GM18873 (cell line): ENCODE measurements at regions not wholly inside any gene's neighbourhood (a gene's known extent, or its start where the extent isn't known, plus 50 kb on each side); places are given as distances from the start of the nearest gene placed in this dataset.
"Not testable (repeated sequence)": the region's sequence is repeated elsewhere in the genome, so short reads cannot be mapped to it uniquely, and the experiment has no call there.

ENCODE experiments used
- ATAC-seq: cut with Tn5 transposase; IDR thresholded peaks from one replicate; pipeline ENCODE4 v1.9.1; 2021; ENCODE audit warnings: mild to moderate bottlenecking, moderate library complexity, moderate number of reproducible peaks; ENCODE audit not compliant: unreplicated experiment, low FRiP score

DNA sequence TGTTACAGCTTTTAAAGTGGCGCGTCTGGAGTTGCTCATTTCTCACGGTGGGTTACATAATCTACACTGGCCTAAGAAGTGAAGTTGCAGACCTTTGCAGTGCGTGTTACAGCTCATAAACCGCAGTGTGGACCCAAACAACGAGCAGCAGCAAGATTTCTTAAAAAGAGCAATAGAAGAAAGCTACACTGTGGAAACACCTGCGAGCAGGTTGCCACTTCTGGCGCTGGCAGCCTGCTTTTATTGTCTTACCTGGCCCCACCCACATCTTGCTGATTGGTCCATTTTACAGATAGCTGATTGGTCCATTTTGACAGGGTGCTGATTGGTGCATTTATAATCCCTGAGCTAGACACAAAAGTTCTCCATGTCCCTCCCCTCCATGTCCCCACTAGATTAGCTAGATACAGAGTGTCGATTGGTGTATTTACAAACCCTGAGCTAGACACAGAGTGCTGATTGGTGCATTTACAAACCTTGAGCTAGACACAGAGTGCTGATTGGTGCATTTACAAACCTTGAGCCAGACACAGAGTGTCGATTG is 462.9 kb upstream of the JARID2 start:
- ATAC-seq, result not testable (repeated sequence)

DNA sequence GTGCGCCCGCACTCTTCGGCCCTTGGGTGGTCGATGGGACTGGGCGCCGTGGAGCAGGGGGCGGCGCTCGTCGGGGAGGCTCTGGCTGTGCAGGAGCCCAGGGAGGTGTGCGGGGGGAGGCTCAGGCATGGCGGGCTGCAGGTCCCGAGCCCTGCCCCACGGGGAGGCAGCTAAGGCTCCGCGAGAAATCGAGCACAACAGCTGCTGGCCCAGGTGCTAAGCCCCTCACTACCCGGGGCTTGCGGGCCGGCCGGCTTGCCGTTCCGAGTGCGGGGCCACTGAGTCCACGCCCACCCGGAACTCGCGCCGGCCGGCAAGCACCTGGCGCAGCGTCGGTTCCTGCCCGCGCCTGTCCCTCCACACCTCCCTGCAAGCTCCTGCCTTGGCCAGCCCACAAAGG is 462.3 kb upstream of the JARID2 start:
- ATAC-seq, result no peak

DNA sequence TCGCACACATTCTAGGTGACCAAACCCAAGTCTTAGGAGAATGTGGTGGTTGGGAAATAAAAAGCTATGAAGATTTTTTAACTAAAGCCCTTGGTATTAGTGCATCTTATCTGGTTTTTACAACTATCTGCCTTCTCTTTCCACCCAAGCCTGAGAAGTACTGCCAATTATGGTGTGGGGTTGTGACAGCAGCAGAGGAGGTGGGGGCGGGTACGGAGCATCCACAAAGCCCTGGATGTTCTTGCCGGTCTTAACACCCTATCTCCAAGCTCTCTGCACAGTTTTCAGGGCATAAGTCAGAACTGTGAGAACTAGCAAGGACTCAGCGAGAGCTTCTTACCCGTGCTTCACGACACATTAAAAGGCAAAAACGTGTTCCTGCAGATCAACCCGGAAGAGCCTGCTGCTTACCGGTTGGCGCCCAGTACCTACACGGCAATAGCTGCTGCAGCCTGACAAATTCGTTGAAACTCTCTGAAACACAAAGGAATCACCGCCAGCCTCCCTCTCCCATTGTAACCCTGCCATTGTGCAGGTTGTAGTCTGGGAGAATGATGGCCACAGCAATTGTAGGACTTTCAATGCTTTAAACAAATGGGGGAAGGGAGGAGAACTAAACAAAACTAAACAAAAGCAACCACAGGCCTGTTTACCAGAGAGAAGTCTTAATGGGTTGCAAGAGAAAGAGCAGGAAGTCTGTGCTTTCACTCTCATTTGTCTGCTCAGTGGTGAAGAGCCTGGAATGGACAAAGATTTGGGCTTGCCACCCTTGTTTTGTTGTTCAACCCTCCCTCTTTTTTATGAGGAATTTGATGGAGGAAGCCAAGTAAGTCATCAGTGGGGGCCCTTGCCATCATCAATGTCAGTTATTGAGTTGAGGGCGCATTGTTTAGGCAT is 461.0 kb upstream of the JARID2 start:
- ATAC-seq, result no peak

DNA sequence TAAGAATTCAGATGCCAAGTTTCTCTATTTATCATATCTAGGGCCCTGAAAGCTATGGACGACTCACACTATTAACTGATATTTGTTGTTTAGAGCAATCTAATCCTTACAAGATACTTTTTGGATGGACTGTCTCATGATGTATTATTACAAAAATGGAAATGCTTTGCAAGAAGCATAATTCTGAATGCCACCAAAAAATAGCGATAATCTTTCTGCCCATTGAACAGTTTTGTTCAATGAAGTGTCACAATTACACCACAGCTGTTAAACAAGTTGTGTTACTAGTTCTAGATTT is 460.4 kb upstream of the JARID2 start:
- no peak for ATAC-seq

DNA sequence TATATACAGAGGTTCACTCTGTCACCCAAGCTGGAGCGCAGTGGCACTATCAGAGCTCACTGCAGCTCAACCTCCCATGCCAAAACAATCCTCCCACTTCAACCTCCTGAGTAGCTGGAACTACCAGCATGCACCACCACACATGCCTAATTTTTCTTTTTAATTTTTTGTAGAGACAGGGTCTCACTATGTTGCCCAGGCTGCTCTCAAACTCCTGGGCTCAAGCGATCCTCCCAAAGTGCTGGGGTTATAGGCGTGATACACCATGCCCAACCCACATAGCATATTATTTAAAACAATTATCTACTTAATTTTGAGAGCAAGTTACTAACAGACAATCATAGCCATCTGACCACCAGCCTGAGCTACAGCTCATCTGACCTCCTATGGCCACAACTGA is 459.9 kb upstream of the JARID2 start:
- no peak for ATAC-seq

DNA sequence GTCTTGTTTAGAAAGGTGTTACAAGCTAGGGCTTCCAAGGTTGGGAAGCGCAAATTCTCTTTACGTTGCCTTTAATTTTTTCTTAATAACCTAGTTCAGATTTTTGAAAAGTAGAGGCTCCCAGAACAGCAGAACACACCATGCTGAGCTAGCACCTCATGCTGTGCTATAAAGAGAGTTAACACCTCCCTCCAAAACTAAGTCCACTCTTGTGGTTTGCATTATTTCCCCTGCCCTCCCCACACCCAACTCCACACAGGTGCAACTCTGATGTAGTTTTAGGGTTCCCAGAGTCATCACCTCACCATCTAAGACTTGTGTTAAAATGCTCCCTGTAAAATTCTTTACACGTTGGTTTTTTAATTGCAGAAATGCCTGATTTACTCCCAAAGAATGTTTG is 459.4 kb upstream of the JARID2 start:
- ATAC-seq, result no peak

DNA sequence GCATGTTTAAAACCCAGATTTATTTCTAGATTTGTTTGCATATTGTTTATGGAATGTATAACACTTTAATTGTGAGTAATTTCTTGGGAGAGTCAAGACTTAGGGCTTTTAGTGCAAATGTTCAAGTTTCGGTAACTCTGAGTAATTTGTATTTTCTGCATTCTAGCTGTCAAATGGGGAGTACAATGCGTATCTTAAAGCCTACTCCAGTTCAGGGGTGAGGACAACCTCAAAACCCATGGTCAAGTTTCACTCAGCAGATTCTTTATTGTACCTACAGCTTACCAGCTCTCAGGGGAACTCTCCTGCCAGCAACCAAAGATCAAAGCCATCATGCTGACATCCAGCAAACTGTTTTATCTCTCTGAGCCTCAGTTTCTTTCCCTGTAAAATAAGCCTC is 458.6 kb upstream of the JARID2 start:
- ATAC-seq, result no peak

DNA sequence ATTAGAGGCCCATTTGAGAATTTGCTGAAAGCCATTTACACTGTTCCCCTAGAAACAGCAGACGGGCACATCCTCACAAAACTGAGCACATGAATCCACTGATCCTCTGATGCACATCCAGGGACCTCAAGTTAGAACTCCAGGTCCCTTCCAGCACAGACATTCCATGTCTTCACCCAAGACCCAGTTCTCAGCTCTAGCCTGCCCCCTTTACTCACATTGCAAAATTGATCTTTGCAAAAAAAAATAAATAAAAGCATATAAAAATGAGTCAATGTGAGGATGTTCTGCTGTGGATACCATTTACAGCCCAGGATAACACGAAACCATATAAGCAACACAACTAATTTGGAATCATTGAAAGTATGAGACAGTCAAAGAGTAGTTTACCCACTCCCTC is 458.2 kb upstream of the JARID2 start:
- no peak for ATAC-seq

DNA sequence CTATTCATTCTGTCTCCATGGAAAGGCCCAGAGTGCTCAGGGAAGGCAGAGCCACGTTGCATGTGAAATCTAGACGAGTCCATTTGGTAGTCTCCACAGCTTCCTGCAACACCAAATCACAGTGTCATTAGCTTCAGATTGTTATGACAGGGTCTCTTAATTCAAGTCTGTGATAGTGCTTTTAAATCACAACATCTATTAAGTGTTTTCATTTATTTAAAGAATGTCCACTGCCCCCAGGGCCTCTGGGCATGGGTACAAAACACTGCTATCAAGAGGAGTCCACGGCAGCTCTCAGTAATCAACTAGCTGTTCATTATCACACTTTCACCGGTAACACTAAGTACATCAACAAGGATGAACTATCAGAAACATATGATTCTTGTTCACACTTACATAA is 455.9 kb upstream of the JARID2 start:
- no peak for ATAC-seq

DNA sequence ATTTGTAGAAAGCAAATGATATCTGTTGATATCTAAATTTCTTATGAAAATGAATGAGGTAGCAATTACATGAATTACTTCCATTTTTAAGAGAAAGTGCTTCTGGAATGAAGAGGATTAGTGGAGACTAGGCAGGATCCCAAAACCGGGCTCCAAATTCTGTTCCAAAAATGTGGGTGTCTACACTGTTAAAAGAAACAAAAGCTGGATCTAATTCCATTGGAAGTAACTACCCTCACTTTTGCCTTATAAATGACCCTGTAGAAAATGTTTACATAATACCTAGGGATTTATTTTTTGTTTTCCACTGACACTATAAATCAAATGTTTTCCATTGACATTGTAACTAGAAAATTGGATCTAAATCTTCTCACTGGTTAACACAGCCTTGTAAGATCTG is 454.9 kb upstream of the JARID2 start:
- no peak for ATAC-seq

DNA sequence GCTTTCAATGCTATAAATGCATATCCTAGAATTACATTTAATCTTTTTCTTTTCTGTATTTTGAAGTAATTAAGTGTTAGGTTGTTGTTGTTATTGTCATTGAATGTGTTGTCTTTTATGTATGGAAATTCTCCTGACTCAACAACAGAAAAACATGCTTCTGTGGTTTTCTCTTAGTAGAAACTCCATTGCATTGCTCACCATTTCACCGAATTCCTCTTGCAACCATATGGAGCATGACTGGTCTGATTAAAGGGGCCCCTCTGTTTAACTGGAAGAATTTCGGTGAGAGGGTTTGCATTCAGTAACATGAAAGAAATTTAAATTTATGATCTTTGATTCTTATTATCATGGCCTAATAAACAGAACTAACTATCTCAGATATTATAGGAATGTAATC is 454.3 kb upstream of the JARID2 start:
- ATAC-seq, result no peak

DNA sequence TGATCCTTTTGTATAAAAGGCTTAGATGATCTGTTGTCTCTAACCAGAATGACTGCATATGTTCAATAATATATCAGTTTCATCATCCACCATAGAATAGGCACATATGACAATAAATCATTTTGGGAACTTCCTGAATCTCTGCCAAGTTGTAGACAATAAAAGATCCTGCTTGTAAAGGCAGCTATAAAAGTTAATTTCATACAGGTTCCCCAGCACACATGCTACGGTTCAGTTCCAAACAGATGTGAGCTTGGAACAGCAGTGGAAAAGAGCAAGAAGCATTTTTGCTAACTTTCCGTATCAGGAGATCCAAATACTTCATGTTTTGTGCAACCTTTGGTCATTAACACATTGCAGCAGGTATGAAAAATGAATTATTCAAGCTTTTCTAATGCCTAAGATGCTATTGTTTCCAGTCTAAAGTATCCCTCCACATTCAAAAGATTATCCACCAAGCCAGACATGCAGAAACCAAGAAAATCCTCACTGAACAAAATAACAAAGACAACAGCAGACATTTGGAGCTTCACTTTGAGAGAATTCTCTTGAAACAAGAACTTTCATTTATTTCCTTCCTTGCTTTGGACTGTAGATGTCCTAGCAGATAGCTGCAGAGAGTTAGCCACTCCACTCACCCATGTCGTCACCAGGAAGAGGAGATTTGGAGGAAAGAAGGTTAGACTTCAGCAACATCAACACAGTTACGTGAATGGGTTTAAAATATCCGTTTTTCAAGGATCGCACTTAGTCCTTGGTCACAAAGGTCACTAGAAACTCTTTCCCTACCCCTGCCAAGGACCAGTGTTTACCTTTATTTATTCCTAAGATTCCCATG is 453.5 kb upstream of the JARID2 start:
- no peak for ATAC-seq

DNA sequence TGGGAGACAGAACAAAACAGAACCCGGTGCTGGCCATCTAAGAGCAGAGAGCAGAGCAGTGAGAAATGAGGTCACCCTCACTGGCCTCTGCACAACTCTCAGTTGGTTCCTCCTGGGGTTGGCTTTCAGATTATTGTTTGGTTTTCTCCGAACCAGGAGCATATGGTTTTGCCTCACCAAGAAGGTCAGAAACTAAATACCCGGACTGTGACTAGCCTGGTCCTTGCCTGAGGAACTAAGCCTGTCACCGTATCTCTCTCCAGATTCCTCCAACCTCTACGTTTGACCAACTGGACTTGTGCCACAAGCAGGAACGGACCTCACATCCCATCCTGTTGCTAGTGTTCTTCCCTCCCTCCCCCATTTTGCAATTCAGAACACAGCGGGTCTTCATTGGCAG is 450.4 kb upstream of the JARID2 start:
- no peak for ATAC-seq

DNA sequence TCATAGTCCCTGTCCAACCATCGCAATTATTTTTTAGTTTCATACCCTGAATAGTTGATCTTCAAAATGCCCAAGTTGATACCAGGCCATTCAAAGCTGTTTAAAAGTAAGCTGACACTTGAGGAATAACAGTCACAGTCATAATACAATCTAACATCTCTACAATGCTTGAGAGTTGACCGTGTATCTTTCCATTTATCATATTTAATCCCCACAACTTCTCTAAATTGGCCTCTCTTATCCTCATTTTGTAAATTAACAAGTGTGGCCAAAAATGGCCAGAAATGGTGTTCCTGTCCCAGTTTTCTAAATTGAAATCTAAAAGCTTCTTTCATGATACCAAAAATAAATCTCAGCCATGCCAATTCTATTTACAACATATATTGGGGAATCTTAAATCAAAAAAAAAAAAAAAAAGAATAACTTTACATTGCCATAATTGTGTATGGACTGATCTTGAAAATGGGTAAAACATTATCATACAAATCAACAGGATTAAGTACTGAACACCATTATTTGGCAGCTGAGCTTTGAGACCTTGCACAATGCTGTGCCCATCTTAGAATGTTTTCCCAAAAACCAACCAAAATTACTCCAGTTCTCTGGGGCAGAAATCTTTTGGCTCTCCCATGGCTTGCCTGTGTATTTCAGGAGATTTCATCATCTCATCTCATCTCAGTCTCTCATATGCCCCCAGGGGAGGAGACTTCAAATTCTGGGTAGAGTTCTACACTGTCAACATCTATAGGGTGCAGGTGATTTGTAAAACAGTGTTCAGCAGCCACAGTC is 448.7 kb upstream of the JARID2 start:
- no peak for ATAC-seq

DNA sequence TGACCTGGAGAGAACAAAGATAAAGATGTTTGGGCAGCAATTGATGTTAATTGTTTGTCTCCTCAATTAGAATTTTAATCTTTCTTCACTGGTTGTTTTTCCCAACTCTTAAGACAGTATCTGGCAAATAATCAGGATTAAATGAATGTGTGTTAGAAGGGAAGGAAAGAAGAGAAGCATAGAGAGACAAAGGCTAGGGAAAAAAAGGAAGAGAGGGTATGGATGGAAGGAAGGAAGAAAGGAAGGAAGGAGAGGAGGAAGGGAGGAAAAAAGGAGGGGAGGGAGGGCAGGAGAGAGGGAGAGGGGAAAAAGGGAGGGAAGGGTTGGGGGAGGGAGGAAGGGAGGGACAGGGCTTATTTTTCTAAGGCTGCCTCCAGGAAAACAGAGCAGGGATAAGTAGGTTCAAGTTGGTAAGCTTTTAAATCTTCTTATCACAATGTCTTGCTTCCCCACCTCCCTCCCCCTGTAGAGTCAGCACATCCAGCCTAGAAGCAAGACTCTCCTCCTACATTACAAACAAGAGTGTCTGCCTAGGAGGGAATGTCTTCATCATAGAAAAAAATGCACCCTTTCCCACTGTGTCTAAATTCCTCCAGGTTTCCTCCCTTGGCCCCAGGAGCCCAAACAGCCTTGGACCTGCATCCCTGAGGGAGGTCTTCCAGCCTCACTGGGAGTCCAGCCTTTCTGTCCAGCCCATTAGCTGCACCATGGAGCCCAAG is 447.8 kb upstream of the JARID2 start:
- ATAC-seq, result no peak

DNA sequence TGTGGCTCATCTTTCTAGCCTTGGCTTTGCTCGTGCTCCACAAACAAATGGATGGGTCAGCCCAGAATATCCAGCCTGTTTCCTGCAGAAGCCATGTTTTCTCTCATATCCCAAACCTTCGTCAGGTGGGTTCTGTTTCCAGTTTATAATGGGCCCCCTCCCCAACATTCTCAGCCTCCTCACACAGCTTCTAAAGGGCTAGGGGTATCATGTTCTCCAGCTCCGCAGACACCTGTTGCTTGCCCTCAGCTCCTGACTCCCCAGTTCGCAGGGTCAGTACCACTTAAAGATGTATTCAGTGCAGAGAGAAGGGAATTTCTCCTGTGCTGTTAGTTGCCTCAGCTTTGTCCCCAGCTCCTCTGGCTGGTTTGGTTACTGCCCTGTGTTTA is 447.3 kb upstream of the JARID2 start:
- ATAC-seq, result no peak

DNA sequence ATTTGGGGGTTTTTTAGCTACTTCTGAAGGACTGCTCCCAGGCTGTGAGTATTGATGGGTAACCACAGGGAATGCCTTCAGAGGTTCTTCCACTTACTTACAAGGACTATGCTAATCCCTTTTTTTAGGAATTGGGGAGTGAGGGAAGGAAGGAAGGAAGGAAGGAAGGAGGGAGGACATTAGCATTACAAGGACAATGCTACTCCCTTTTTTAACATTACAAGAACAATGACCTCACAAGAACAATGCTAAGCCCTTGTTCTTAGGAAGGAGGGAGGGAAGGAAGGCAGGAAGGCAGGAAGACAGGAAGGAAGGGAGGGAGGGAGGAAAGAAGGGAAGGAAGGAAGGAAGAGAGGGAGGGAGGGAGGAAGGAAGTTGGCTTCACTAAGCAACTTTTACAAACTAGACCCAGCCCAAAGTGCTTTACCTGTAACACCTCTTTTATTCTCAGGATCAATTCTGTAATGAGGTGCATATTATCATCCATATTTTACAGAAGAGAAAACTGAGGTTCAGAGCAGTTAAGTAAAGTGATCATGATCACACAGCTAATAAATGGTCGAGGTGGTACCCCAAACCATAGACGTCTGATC is 446.8 kb upstream of the JARID2 start:
- no peak for ATAC-seq

DNA sequence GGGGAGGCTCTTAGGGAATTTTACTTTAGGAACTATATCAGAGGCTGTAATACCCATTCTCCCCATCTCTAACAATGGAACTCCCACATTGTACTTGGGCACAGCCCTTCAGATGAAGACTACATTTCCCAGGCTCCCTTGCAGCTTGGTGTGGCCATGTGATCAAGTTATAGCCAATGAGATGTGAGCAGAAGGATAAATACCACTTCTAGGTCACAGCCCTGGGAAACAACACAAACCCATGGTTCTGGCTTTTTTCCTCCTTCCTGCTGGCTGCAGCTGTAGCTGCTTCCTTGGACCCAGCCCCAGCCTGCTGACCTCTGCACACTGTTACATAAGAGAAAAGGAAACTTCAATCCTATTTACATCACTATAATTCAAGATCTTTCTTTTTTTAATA is 445.9 kb upstream of the JARID2 start:
- ATAC-seq, result no peak

DNA sequence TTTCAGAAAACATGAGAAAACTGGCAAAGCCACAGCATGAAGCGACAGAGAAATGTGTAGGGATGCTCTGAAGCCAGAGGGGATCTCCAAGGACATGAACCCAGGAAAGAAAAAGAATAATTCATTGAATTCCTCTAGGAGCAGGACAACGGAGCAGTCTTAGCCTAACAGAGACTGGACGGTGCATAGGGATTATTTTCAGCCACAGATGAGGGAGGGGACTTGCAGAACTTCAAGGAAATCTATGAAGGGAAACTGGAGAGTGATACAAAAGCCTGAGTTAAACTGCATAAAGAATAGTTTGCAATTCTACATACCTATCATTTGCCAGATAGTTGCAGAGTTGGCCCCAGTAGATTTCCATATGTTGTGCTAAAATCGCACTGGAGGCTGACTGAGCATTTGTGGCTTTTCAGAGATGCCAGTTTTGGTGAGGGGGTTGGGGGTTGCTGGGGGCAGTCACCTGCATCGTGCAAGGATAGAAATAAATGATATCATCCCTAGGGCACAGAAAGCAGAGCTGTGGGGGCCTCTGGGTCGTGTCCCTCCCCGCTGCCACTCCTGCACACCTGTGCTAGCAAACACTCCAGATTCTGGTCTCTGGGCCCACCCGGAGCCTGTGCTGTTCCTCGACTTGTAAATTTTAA is 443.2 kb upstream of the JARID2 start:
- no peak for ATAC-seq
